Panc1 (cell line): ENCODE measurements at regions not wholly inside any gene's neighbourhood (a gene's known extent, or its start where the extent isn't known, plus 50 kb on each side); places are given as distances from the start of the nearest gene placed in this dataset.

Experiments
- ATAC-seq: fragments of 200-7000 bp; cut with Tn5 transposase; 2 replicates; pipeline ENCODE4 v1.9.1; 2020; ENCODE audit warnings: mild to moderate bottlenecking, moderate library complexity
- BruUV-seq: library from RNA; stranded (reverse); fragments of 400-500 nt; replicated peaks from 2 replicates; lab custom pipeline; 2021; lab: Mats Ljungman, UMichigan
- CTCF ChIA-PET: fragments of 300-600 bp; sonication (Branson Sonifier 250); formaldehyde crosslinking; loops from one replicate; lab custom pipeline; 2022; ENCODE audit warnings: antibody characterized with exemption; lab: Charles Lee
- POLR2A ChIA-PET: fragments of 300-600 bp; sonication (Branson Sonifier 250); formaldehyde crosslinking; loops from one replicate; lab custom pipeline; 2022; ENCODE audit warnings: antibody characterized with exemption; lab: Charles Lee
- DNase-seq: peaks from one replicate; pipeline ENCODE4 v3.0.0-alpha.2; 2010; ENCODE audit warnings: low read depth, low spot score
- H3K27ac ChIP-seq: 2 replicates; pipeline ENCODE4 v1.5.1; 2011; ENCODE audit warnings: mild to moderate bottlenecking, low read length, inconsistent platforms
- H3K27me3 ChIP-seq: fragments of 200-500 bp; sonication (Bioruptor generic); 2 replicates; pipeline ENCODE4 v1.6.0; 2014; ENCODE audit warnings: low read length, inconsistent platforms; ENCODE audit not compliant: control insufficient read depth, insufficient read depth
- H3K36me3 ChIP-seq: fragments of 200-500 bp; sonication (Bioruptor generic); 2 replicates; pipeline ENCODE4 v1.5.1; 2014; ENCODE audit warnings: inconsistent platforms, mild to moderate bottlenecking, low read length, moderate library complexity; ENCODE audit not compliant: control insufficient read depth, insufficient read depth
- H3K4me1 ChIP-seq: 2 replicates; pipeline ENCODE4 v1.5.1; 2011; ENCODE audit warnings: inconsistent platforms, mild to moderate bottlenecking, low read length, moderate library complexity; ENCODE audit not compliant: control insufficient read depth, insufficient read depth
- H3K4me3 ChIP-seq, 2 experiments: 2 replicates each; pipeline ENCODE4 v1.5.1; 2011 to 2012; ENCODE audit warnings: low read depth in 2 of 2, low read length in 2 of 2, mild to moderate bottlenecking in 2 of 2, inconsistent platforms in 1 of 2, moderate library complexity in 1 of 2
- H3K9me3 ChIP-seq: fragments of 200-500 bp; sonication (Bioruptor generic); 2 replicates; pipeline ENCODE4 v1.5.1; 2014; ENCODE audit warnings: low read depth, mild to moderate bottlenecking, inconsistent platforms, low read length, moderate library complexity; ENCODE audit not compliant: control insufficient read depth, insufficient read depth
- POLR2AphosphoS5 ChIP-seq: IDR thresholded peaks from 2 replicates; pipeline ENCODE4 v1.6.1; 2012; ENCODE audit warnings: mild to moderate bottlenecking, low read depth, low read length, moderate library complexity
- SIN3A ChIP-seq: IDR thresholded peaks from 2 replicates; pipeline ENCODE4 v1.6.1; 2012; ENCODE audit warnings: low read depth, mild to moderate bottlenecking, low read length, moderate library complexity, borderline replicate concordance; ENCODE audit not compliant: insufficient read depth
- TCF7L2 ChIP-seq: IDR thresholded peaks from 2 replicates; pipeline ENCODE4 v1.6.1; 2011; ENCODE audit warnings: mild to moderate bottlenecking, low read depth, low read length, inconsistent platforms
- in situ Hi-C: cut with HindIII; loops from 2 replicates; pipeline ENCODE4 v1.10.0; 2016; ENCODE audit warnings: low sequenced_read_pairs, low pct_unique_long_range_greater_than_20kb
- intact Hi-C: fragments of 100-400 bp; cut with micrococcal nuclease; formaldehyde crosslinking; loops from one replicate; pipeline ENCODE4 v1.10.0; 2022; ENCODE audit not compliant: unreplicated experiment
- TF ChIP-seq, protein P1 (sequence below), 2 experiments: IDR thresholded peaks; 2 replicates each; pipeline ENCODE4 v1.6.1; 2011 to 2012; ENCODE audit warnings: low read depth in 2 of 2, control low read depth in 1 of 2, low read length in 1 of 2, mild to moderate bottlenecking in 1 of 2, moderate library complexity in 1 of 2; ENCODE audit not compliant: insufficient read depth in 1 of 2
- TF ChIP-seq, protein P2 (sequence below): fragments of 450-650 bp; IDR thresholded peaks from 2 replicates; pipeline ENCODE4 v1.5.1; 2017; ENCODE audit warnings: mild to moderate bottlenecking

DNA sequence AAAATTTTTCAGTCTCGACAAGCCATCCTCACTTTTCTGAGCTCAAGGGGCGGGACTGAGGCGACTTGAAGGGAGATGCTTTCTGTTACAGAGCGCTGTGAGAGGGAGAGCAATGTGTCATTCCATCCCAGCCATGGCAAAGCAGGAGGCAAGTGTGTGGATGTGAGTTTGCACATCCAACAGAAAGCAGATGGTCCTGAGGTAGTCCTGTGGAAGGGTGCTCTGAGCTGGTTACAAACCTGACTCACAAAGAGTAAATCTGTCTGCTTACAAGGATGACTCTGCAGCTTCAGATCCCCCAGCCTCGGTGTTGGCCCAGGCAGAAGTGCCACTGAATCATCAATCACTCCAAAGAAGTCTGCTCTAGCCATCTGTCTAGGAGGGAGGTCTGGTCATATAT is 482.0 kb upstream of the DCC start:
- DNase-seq, result no peak
- H3K36me3 ChIP-seq, result no peaks in the 10 kb centered on the region
- no peak for ATAC-seq
- ChIA-PET CTCF (no interaction called here), POLR2A (no interaction called here)
- H3K4me3 ChIP-seq, result no peak overlapping the region
- BruUV-seq, result no TSS peak
- intact Hi-C loops (no loop called here), in situ Hi-C loops (no loop called here)
- no peaks in the 10 kb centered on the region for H3K27me3 ChIP-seq
- no peak for TF ChIP-seq SIN3A
- no peak overlapping the region for H3K27ac ChIP-seq
- no peaks in the 10 kb centered on the region for H3K9me3 ChIP-seq
- H3K4me1 ChIP-seq, result no peaks in the 10 kb centered on the region

DNA sequence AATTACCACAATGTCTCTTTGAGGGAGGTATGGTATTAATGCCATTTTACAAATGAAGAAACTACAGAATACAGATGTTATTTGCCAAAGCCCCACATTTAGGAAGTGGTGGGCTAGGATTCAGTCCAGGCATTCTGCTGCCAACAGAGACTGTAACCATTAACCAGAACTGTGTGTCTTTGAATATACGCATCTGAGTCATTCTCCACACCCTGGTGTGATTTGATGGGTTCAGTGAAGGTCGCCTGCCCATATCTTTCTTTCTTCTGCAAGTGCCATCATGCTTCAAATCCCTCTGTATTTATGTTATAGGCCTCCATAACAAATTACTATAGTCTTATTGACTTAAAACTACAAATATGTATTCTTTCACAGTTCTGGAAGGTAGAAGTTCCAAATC is 479.0 kb upstream of the DCC start:
- H3K4me1 ChIP-seq, result no peaks in the 10 kb centered on the region
- TF ChIP-seq POLR2AphosphoS5, result no peak
- TF ChIP-seq, protein P1, sequence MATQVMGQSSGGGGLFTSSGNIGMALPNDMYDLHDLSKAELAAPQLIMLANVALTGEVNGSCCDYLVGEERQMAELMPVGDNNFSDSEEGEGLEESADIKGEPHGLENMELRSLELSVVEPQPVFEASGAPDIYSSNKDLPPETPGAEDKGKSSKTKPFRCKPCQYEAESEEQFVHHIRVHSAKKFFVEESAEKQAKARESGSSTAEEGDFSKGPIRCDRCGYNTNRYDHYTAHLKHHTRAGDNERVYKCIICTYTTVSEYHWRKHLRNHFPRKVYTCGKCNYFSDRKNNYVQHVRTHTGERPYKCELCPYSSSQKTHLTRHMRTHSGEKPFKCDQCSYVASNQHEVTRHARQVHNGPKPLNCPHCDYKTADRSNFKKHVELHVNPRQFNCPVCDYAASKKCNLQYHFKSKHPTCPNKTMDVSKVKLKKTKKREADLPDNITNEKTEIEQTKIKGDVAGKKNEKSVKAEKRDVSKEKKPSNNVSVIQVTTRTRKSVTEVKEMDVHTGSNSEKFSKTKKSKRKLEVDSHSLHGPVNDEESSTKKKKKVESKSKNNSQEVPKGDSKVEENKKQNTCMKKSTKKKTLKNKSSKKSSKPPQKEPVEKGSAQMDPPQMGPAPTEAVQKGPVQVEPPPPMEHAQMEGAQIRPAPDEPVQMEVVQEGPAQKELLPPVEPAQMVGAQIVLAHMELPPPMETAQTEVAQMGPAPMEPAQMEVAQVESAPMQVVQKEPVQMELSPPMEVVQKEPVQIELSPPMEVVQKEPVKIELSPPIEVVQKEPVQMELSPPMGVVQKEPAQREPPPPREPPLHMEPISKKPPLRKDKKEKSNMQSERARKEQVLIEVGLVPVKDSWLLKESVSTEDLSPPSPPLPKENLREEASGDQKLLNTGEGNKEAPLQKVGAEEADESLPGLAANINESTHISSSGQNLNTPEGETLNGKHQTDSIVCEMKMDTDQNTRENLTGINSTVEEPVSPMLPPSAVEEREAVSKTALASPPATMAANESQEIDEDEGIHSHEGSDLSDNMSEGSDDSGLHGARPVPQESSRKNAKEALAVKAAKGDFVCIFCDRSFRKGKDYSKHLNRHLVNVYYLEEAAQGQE (IDR thresholded peaks at IDR 0.05; ENCODE audit: insufficient read depth in 1 of 2, low read depth in 2 of 2, low read length in 1 of 2), result no peak
- no peak for TF ChIP-seq TCF7L2
- TF ChIP-seq, protein P2, sequence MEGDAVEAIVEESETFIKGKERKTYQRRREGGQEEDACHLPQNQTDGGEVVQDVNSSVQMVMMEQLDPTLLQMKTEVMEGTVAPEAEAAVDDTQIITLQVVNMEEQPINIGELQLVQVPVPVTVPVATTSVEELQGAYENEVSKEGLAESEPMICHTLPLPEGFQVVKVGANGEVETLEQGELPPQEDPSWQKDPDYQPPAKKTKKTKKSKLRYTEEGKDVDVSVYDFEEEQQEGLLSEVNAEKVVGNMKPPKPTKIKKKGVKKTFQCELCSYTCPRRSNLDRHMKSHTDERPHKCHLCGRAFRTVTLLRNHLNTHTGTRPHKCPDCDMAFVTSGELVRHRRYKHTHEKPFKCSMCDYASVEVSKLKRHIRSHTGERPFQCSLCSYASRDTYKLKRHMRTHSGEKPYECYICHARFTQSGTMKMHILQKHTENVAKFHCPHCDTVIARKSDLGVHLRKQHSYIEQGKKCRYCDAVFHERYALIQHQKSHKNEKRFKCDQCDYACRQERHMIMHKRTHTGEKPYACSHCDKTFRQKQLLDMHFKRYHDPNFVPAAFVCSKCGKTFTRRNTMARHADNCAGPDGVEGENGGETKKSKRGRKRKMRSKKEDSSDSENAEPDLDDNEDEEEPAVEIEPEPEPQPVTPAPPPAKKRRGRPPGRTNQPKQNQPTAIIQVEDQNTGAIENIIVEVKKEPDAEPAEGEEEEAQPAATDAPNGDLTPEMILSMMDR, result no peak
- no peak for TF ChIP-seq SIN3A
- ATAC-seq (no peak), DNase-seq (no peak)
- no peak overlapping the region for H3K4me3 ChIP-seq
- in situ Hi-C loops, result no loop called here
- CTCF ChIA-PET, result no interaction called here
- no TSS peak for BruUV-seq
- no peaks in the 10 kb centered on the region for H3K9me3 ChIP-seq
- H3K27ac ChIP-seq, result no peak overlapping the region
- H3K36me3 ChIP-seq, result no peaks in the 10 kb centered on the region
- H3K27me3 ChIP-seq, result no peaks in the 10 kb centered on the region
- intact Hi-C loops, result no loop called here
- POLR2A ChIA-PET, result no interaction called here

DNA sequence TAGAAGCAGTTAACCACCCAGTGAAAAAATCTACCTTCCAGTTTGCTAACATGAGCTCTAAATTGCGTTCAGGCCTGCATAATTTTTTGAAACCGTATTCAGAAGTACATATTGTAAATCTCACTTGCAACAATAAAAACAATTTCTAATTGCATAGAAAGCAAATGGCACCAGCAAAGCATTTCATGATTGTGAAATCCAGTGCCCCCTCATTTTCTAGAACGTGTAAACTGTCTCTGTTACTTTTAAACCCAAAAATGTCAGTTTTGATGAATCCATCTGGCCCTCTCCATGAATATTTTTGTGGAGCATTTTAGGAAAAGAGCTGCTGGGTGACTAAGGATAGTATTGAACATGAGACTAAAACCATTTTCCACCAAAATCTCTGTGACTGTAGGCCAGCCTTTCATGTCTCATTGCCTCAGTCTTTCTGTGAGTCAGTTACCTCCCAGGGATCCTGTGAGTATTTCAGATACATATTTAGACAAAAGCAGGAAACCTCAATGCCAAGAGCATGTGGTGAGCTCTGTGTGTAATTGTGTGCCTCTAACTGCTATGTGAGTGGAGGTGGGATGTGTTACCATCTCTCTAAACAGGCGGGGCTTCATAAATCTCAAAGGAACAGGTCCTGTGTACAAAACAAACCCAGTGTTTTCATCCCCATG is 477.8 kb upstream of the DCC start:
- TF ChIP-seq SIN3A (no peak), TCF7L2 (no peak), POLR2AphosphoS5 (no peak)
- TF ChIP-seq, protein P1 (IDR thresholded peaks at IDR 0.05; ENCODE audit: insufficient read depth in 1 of 2, low read depth in 2 of 2, low read length in 1 of 2), result no peak
- TF ChIP-seq, protein P2, result no peak
- no peak for ATAC-seq
- H3K9me3 ChIP-seq, result no peaks in the 10 kb centered on the region
- ChIA-PET CTCF (no interaction called here), POLR2A (no interaction called here)
- H3K27me3 ChIP-seq, result no peaks in the 10 kb centered on the region
- H3K4me3 ChIP-seq, result no peak overlapping the region
- H3K36me3 ChIP-seq, result no peaks in the 10 kb centered on the region
- no TSS peak for BruUV-seq
- H3K27ac ChIP-seq, result no peak overlapping the region
- intact Hi-C loops (no loop called here), in situ Hi-C loops (no loop called here)
- no peak for DNase-seq
- H3K4me1 ChIP-seq, result no peaks in the 10 kb centered on the region
